SW 1271 (cell line): ENCODE measurements at regions not wholly inside any gene's neighbourhood (a gene's known extent, or its start where the extent isn't known, plus 50 kb on each side); places are given as distances from the start of the nearest gene placed in this dataset.
"Not testable (repeated sequence)": the region's sequence is repeated elsewhere in the genome, so short reads cannot be mapped to it uniquely, and the experiment has no call there.

ENCODE experiments used
- DNase-seq, 2 experiments: peaks; one replicate each; lab custom pipeline; 2025; lab: John Stamatoyannopoulos, UW

DNA sequence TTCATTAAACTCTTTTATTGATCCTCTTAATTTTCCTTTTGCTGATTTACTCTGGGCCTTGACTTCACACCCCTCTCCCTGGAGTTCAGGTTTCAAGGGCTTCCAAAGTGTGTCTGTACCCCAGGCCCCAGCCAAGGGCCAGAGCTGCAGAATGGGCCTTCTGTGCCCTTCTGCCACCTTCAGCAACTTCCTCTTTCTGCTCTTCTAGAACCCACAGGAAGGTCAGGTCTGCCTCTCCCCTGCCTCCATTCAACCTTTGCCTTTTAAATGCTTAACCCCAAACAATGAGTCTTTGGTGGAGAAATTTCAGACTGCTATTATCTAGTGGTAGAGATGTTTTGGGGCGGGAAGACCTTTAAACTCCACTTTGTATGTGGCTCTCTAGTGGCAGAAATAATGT is 63.1 kb downstream of the TSN start:
- DNase-seq, result no peak

DNA sequence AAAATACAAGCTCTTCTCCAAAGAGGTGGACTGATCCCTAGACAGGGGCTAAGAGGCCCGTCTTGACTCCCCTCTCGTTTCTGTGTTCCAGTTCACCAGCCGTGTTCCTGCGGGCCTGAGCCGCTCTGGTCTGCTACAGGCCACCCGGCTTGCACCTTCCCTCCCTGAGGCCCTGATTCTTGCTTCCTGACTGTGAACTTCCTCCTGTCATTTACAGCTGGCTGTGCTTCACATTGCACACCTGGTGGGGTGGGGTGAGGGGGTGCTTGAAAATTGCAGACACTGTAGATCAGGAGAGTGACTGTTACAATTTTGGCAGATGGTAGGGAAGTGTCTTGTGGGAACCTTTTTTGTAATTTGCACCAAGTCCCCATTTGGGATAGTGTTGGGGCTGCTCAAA is 64.4 kb downstream of the TSN start:
- no peak for DNase-seq

DNA sequence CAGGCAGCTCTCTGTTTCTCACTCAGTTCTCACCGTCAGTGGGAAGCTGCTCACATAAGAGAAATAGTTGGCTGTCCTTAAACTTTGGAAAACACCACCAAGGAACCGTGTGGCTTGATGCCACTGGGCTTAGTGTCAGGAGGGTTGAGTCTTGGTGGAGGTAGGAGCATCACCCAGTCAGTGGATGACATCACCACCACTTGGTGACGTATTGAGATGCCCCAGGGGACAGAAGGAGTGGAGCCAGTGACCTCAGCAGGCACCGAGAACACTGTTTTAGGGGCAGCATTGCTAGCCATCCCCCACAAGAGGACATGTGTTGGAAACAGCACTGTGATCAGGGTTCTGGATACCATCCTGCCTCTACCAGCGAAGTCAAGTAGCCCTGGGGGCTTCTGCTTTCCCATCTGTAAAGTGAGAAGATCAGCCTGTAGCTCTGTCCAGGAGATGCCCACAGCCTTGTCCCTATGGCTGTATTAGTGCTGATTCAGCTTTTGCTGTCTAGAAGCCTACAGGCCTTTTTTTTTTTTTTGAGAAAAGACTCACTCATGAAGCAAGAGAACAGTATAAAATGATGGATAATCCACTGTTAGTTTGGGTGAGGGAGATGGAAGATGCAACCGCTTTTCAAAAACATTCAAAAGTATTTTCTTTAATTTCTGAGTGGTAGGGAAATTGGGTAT is 66.2 kb downstream of the TSN start:
- DNase-seq, result no peak

DNA sequence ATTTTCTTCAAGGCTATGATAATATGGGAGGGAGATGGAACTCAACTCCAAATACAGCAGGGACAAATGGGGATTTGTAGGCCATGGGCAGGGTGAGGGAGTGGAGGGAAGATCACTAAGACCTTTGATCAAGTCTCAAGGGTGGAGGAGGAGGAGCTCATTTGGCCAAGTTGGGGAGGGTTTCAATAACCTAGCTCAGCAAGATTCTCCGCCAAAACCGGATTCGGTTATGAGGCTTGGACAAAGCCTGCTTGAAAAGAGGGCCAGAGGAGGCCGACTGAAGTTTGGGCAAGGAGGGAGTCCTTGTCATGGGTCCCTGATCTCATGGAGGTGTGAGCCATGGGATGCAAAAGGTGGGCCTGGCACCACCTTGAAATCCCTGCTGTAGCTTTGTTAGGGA is 68.8 kb downstream of the TSN start:
- no peak for DNase-seq

DNA sequence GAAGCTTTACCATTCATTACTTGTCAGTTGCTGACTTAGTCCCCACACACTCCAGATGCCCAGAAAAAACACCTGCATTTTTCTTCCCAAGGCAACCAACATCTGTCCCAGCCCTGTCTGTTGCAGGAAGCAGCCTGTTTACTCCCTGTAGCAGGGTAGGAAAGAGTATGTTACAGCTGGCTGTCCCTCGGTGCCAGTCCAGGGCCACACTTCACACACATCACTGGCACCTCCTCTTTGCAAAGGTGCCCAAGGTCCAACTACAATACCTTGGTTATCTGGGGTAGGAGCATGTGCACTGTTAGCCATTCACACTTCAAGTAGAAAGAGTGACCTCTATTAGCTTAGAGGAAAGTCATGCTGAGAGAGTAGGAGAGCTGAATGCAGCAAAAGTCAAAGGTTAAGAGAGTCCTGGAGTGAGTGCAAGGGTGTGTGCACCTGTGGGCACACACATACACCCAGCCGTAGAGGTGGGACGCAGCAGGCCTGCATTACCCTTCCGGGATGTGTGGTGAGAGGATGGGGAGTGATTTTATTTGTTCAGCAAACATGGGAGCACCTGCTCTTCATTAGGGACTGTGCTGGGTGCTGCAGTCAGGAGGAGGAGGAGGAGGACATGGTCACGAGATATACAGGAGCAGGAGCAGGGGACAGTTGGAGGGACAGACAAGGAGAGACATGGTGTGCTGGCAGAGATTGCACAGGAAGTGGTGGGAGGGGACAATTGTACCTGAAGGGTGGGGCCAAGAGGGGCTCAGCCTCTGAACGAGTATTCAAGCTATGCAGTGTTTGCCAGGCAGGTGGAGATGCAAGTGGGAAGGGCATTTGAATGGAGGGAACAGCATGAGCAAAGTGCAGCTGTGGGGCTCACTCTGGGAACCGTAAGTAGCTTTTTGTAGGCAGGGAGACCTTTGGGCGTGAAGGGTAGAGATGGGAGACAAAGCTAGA is 69.8 kb downstream of the TSN start:
- DNase-seq, result no peak

DNA sequence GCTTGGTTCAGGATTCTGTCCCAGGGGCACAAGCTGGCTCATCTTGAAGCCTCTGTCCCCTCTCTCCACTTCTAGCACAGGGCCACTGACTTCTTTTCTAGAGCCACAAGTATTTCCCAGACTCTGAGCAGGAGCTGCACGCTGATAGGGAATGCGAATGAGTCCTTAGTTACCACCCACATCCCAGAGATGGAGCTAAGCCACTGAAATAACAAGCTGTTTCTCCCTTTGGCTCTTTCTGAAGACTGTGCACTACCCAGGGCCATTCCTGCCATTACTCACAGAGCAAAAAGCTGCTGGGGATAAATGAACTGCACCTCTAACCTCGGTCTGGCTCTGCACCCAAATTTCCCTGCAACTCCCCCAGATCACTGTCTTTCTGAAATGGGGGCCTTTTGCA is 70.6 kb downstream of the TSN start:
- no peak for DNase-seq

DNA sequence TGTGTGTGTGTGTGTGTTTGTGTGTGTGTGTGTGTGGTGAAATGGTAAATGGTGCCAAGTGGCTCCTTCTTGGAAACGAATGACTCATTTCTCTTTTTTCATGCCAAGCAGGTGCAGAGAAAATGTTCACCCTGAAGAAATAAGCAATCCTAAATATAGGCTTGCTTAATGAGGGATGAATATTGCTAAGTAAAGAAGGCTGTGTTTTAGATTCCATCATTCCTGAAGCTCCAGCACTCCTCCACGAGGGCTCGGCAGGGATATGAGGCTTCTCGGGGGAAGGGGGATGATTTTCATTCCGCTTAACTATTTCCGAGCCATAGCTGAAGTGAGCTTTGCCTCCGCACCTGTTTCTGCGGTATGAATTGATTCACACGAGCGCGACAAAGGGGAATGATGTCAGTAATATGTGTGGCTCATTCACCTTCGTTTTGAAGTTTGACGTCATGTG is 72.9 kb downstream of the TSN start:
- no peak for DNase-seq

DNA sequence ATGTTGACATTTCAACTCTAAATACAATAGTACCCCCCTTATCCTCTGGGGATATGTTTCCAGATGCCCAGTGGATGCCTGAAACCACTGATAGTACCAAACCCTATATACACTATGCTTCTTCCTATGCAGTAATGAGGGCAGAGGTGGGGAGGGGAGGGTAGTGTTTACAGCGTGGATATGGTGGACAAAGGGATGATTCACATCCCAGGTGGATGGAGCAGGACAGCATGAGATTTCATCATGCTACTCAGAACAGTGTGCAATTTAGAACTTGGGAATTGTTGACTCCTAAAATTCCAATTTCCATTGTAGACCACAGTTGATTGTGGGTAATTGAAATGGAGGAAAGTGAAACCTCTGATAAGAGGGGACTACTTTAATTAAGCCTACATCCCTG is 75.4 kb downstream of the TSN start:
- DNase-seq, result no peak

DNA sequence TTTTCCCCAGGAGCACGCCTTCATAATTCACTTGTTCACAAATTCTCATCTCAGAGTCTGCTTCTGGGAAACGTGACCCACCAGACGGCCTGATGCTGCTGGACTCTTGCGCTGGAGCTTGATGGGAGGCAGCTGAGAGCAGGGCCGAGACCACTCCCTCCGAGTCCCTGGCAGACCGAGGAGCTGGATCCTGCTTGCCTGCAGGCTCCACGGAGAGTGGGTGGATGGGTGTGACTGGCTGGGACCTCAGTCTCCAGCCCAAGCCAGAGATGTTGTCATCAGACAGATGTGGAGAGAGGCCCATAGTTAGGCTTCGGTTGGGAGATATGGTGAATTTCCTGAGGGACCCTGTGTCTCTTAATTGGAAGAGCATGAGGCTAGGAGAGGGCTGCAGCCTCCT is 76.4 kb downstream of the TSN start:
- DNase-seq, result no peak

DNA sequence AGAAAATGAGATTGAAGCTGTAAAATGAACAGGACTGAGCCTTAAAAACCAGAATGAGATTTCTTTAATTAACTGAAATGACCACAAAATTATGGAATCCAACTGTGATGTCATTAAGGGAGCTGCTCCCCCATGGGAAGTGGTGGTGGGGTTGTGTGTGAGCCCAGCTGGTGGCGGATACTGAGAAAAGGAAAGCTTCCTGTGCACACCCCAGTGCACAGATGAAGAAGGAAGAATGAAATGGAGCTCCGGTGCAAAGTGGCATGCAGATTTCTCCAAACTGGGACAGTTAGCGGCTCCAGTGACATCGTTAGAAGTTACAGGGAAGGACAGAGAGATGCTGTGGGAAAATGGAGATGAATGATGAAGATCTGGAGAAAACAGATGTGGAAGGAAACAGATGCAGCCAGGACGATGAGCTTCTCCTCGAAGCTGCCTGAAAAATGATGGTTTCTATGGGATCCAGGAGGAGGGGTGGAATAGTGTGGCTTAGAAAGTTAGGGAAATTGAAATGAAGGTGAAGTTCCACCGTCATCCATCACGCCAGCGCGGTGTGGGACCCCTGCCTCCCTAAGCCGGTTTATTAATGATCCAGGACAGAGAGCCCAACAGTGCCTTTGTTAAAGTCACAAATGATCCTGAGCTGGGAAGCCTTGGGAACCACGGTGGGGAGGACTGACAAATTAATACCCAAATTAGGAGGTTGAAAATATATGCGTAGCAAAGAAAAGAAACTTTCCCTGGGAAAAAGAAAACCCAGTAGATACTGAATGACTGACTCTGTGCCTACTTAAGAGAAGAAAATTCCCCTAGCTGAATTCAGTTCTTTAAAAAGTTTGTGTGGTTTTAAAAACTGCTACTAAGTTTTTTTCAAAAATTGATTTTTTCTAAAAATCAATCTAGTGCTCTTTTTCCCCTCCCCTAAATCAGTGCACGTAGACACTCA is 77.2 kb downstream of the TSN start:
- DNase-seq, result no peak

DNA sequence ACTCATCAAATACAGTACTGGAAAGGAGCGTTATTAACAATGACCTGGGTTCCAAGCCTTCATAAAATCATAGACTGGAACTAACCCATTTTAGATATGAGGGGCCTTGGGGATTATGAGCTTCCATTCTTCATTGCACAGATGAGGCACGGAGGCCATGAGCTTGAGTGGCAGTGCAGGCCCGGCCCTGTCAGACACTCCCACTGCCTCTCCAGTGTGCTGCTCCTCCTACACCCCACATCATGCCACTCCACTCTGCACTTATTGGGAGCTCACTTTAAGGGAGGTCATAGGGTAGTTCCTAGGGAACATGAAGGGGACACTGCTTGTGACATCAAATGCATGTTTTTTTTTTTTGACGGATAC is 77.9 kb downstream of the TSN start:
- no peak for DNase-seq

DNA sequence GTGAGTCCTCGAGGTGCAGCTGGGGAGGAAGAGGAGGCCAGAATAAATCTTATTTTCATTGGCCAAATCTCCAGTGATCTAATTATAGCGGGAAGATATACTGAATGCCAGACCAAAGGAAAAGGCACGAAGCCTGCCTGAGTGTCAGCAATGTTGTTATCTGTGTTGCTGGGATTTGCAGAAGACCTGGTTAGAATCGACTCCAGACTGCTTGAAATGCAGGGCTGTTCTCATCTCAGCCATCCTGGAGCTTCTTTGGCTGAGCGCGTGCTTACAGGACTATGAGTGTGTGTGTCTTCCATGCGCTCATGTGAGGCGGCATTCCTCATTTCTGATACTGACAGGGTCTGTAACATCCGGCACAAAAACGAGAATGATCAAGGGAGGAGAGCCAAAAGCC is 81.2 kb downstream of the TSN start:
- DNase-seq, result no peak

DNA sequence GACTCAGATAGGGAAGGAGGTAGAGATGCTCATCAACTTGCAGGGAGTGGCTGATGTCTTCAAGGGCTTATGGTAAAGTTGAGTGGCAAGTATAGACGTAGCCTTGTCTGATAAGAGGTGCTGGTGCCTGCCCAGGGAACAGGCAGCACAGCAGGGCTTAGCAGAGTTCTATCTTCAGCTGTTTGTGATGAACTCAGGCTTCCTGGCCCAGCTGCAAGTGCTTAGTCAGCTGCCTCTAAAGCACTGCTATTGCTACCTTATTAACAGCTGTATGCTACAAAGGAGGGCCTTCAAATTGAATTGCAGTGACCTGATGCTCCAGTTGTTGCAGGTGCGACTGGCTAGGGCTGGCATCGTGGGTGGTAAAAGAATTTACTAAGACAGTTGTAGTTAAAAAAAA is 82.1 kb downstream of the TSN start:
- no peak for DNase-seq

DNA sequence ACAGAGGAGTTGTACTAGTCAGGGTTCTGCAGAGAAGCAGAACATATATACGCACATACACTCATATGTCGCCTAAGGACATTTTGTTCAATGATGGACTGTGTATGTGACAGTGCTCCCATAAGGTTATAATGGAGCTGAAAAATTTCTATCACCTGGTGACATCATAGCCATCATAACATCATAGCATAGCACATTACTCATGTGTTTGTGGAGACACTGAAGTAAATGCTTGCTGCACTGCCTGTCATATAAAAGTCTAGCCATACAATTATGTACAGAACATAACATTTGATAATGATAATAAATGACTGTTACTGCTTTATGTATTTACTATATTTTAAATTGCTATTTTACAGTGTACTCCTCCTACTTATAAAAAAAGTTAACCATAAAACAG is 83.1 kb downstream of the TSN start:
- DNase-seq, result no peak

DNA sequence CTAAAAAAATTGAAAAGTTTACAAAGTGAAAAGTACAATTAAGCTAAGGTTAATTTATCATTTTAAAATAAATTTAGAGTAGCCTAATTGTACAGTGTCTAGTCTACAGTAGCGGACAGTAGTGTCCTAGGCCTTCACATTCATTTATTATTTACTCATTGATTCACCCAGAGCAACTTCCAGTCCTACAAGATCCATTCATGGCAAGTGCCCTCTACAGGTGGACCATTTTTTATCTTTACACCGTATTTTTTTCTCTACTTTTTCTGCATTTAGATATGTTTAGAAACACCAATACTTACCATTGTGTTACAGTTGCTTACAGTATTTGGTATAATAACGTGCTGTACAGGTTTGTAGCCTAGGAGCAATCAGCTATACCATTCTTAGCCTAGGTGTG is 84.1 kb downstream of the TSN start:
- DNase-seq, result no peak

DNA sequence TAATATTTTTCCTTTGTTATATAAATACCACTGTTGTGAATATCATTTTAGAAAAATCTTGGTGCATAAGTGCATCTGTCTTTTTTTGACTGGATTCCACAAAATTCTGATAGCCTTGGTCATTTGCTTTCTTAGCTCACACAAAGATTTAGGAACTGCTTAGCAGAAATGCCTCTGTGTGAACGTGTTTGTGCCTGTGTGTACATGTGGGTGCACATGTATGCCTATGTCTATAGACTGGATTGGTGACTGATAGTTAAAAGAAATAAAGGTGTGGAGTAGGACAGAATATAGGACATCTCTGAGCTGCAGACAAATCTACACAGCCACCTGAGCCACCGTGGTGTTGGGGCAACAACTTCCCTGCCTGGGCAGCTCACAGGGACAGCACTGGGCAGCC is 93.8 kb downstream of the TSN start:
- DNase-seq, result no peak

DNA sequence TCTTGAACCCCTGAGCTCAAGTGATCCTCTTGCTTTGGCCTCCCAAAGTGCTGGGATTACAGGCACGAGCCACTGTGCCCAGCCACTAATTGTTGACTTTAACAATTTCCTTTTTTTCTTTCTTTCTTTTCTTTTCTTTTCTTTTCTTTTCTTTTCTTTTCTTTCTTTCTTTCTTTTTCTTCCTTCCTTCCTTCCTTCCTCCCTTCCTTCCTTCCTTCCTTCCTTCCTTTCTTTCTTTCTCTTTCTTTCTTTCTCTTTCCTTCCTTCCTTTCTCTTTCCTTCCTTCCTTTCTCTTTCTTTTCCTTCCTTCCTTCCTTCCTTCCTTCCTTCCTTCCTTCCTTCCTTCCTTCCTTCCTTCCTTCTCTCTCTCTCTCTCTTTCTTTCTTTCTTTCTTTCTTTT is 97.7 kb downstream of the TSN start:
- DNase-seq, result not testable (repeated sequence)

DNA sequence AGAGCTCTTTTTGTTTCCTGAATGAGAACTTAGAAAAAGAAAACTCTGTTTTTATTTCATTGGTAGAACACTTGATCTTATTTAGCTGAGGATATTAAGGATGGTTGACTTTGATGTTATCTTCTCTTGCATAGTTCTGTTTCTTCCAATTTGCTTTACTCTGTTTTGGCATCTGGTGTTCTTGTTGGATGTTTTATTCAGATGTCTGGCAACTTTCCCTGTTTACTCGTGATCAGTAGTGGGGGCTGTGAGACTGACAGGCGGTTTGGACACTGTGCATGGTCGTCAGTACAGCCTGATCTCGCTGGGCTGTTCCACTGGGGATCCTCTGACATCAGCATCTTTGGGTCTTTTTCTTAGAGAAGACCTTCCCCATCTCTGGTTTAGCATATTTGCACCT is 100.1 kb downstream of the TSN start:
- no peak for DNase-seq

DNA sequence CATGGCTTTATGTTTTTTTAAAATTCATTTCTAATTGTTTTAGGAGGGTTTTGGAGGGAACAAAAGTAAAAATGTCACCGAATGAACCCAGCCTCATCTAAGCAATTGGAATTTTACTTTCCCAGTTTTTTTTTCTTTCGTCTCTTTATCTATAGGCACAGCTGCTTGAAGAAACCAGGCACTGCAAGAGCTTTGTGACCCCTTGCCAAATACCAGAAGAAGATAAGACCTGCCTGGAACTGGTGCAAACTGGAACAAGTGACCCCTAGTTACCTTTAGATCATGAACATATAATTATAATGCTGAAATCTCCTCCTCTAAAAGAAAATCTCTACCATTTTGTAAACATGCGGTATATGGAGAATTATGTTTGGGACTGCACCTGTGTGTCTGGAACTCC is 100.9 kb downstream of the TSN start:
- no peak for DNase-seq

DNA sequence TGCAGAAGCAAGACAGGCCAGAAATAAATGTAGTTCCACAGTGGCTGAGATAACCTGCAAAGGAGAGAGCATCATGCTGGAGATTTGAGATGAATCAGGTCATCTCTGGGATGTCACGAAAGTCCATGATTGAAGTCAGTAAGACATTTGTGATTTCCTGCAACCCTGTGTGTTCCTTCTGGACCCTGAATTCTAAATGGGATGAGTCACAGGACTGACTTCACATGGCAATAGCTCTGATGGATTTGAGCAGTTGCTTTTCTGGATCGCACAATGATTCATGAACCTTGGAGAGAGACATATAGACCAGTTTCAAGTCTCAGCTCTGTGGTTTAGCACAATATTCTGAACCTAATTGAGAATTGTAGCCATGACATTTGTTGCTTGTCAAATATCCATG is 102.9 kb downstream of the TSN start:
- no peak for DNase-seq

DNA sequence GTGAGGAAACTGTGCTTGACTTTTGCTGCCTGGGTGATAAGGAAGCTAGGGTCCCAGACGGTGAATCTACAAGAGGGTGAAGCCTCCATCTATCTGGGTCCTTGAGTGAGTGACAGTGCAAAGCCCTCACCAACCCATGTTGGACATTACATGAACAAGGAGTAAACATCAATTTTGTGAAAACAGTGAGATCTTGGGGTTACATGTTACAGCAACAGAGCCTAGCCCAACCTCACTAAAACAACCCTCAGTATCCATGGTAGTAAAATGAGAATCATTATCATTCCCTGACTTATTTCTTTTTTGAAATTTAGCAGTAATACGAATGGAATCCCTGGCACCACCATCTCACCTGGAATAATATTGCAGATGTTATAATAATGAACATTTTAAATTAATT is 103.4 kb downstream of the TSN start:
- DNase-seq, result no peak

DNA sequence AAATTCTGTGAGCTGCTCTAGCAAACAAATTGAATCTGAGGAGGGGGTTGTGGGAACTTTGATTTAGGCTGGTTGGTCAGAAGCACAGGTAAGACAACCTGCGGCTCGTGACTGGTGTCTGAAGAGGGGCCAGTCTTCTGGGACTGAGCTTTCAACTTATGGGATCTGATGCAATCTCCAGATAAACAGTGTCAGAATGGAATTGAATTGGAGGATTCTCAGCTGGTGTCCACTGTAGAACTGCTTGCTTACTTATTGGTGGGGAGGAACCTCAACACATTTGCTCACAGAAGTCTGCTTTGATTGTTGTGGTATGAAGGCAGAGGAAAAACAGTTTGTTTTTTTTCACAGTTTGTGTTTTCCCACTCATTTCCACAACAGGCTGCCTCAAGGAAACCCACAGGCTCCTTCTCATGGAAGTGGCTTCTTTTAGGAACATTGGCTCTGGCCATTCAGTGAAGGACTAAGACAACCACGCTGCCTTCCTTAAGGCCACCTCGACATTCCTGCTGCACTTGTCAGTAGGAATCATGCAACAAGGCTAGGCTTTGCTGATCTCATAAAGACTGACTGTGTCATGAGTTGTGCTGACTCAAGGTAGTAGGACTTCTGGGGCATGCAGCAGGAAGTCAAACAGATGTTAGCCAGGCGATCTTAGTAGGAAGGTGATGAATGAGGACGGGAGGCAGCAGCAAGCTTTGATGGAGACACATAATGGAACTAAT is 104.7 kb downstream of the TSN start:
- DNase-seq, result peak; percentile 60 to 64
